Left forelimb (tissue), 1 donor: ENCODE measurements at regions not wholly inside any gene's neighbourhood (a gene's known extent, or its start where the extent isn't known, plus 50 kb on each side); places are given as distances from the start of the nearest gene placed in this dataset.
"Not testable (repeated sequence)": the region's sequence is repeated elsewhere in the genome, so short reads cannot be mapped to it uniquely, and the experiment has no call there.

Source experiments
- DNase-seq: peaks from one replicate; pipeline ENCODE4 v3.0.0-alpha.2; 2018; ENCODE audit warnings: low spot score

- DNase-seq = no peak
Observed at GRCh38 chr18:14936313-14936712, 188.3 kb downstream of the ANKRD30B start.

GRCh38 chr18:14937271-14937670 lies 189.3 kb downstream of the ANKRD30B start:
- no peak for DNase-seq

GRCh38 chr18:14939141-14939540 lies 191.2 kb downstream of the ANKRD30B start:
- DNase-seq = peak; percentile 17

GRCh38 chr18:14940106-14940505 lies 192.1 kb downstream of the ANKRD30B start:
- DNase-seq = peak; percentile 18

- DNase-seq = no peak
Observed at GRCh38 chr18:14940735-14941134, 192.8 kb downstream of the ANKRD30B start.

- DNase-seq = peak; percentile 48
Observed at GRCh38 chr18:14941256-14941655, 193.3 kb downstream of the ANKRD30B start.

- peak; percentile 11 for DNase-seq
Observed at GRCh38 chr18:14941792-14942191, 193.8 kb downstream of the ANKRD30B start.

GRCh38 chr18:14942275-14942674 lies 194.3 kb downstream of the ANKRD30B start:
- DNase-seq = peak; percentile 5

- DNase-seq = peak; percentile 34
Observed at GRCh38 chr18:14943486-14943885, 195.5 kb downstream of the ANKRD30B start.

GRCh38 chr18:14943967-14944636 lies 196.1 kb downstream of the ANKRD30B start:
- DNase-seq = peak; percentile 54

- peak; percentile 4 for DNase-seq
Observed at GRCh38 chr18:14944838-14945237, 196.9 kb downstream of the ANKRD30B start.

- DNase-seq = peak; percentile 5
Observed at GRCh38 chr18:14945286-14945685, 197.3 kb downstream of the ANKRD30B start.

- DNase-seq = no peak
Observed at GRCh38 chr18:14945984-14946383, 198.0 kb downstream of the ANKRD30B start.

- not testable (repeated sequence) for DNase-seq
Observed at GRCh38 chr18:14946741-14947470, 198.9 kb downstream of the ANKRD30B start.

GRCh38 chr18:14947482-14948162 lies 199.7 kb downstream of the ANKRD30B start:
- no peak for DNase-seq

- DNase-seq = no peak
Observed at GRCh38 chr18:14948163-14948540, 200.2 kb downstream of the ANKRD30B start.

- no peak for DNase-seq
Observed at GRCh38 chr18:14949800-14950664, 202.1 kb downstream of the ANKRD30B start.

- not testable (repeated sequence) for DNase-seq
Observed at GRCh38 chr18:14952444-14953077, 204.6 kb downstream of the ANKRD30B start.

GRCh38 chr18:14958701-14959100 lies 210.7 kb downstream of the ANKRD30B start:
- DNase-seq = no peak

GRCh38 chr18:14959550-14959949 lies 211.6 kb downstream of the ANKRD30B start:
- no peak for DNase-seq

- DNase-seq = no peak
Observed at GRCh38 chr18:14961991-14962390, 214.0 kb downstream of the ANKRD30B start.
